HL-60 (cell line): ENCODE measurements at regions not wholly inside any gene's neighbourhood (a gene's known extent, or its start where the extent isn't known, plus 50 kb on each side); places are given as distances from the start of the nearest gene placed in this dataset.

ENCODE experiments used
- DNase-seq, 2 experiments: peaks; one replicate each; pipeline ENCODE4 v3.0.0-alpha.2; 2010 to 2020; ENCODE audit warnings: low read depth in 1 of 2, low spot score in 1 of 2
- H3K27ac ChIP-seq: fragments of 250-450 bp; sonication (Bioruptor Pico); replicated peaks from 2 replicates; pipeline ENCODE4 v1.5.1; 2020; ENCODE audit warnings: mild to moderate bottlenecking, moderate library complexity
- H3K27me3 ChIP-seq: fragments of 250-450 bp; sonication (Bioruptor Pico); 2 replicates; pipeline ENCODE4 v1.5.1; 2021; ENCODE audit warnings: mild to moderate bottlenecking, moderate library complexity; ENCODE audit not compliant: insufficient read depth, poor library complexity, severe bottlenecking
- H3K4me3 ChIP-seq: replicated peaks from 2 replicates; pipeline ENCODE4 v1.5.1; 2011; ENCODE audit warnings: mild to moderate bottlenecking, control low read depth, low read length; ENCODE audit not compliant: insufficient read depth
- GABPA ChIP-seq: IDR thresholded peaks from 2 replicates; pipeline ENCODE4 v1.6.1; 2012; ENCODE audit warnings: low read depth
- POLR2AphosphoS5 ChIP-seq: IDR thresholded peaks from 2 replicates; pipeline ENCODE4 v1.6.1; 2012; ENCODE audit warnings: low read depth
- SPI1 ChIP-seq: IDR thresholded peaks from 2 replicates; pipeline ENCODE4 v1.6.1; 2012; ENCODE audit warnings: low read depth, mild to moderate bottlenecking, borderline replicate concordance
- TF ChIP-seq, protein P1 (sequence below): IDR thresholded peaks from 2 replicates; pipeline ENCODE4 v1.6.1; 2012; ENCODE audit warnings: low read depth; ENCODE audit not compliant: insufficient replicate concordance
- TF ChIP-seq, protein P2 (sequence below): IDR thresholded peaks from one replicate; pipeline ENCODE4 v1.5.1; 2011; ENCODE audit warnings: low read length, control low read depth, inconsistent platforms; ENCODE audit not compliant: insufficient read depth

DNA sequence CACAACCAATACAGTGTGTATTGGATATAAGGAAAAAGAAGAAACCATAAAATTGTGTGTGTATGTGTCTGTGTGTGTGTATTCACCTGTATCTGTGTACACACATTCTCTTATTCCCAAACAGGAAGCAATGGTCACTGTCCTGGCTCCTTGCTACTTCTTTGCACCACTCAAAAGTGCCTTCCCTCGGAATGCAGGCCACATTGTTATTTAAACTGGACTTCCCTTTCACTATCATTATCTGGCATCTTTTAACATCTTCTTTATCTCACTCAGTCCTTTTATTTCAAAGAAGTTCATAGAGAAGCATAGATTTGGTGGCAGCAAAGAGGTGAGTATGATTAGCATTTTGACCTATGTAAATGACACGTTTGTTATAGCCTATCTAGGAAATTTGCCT, 803.7 kb downstream of the NCAM2 start:
- H3K4me3 ChIP-seq: no peak overlapping the region
- TF ChIP-seq, protein P1, sequence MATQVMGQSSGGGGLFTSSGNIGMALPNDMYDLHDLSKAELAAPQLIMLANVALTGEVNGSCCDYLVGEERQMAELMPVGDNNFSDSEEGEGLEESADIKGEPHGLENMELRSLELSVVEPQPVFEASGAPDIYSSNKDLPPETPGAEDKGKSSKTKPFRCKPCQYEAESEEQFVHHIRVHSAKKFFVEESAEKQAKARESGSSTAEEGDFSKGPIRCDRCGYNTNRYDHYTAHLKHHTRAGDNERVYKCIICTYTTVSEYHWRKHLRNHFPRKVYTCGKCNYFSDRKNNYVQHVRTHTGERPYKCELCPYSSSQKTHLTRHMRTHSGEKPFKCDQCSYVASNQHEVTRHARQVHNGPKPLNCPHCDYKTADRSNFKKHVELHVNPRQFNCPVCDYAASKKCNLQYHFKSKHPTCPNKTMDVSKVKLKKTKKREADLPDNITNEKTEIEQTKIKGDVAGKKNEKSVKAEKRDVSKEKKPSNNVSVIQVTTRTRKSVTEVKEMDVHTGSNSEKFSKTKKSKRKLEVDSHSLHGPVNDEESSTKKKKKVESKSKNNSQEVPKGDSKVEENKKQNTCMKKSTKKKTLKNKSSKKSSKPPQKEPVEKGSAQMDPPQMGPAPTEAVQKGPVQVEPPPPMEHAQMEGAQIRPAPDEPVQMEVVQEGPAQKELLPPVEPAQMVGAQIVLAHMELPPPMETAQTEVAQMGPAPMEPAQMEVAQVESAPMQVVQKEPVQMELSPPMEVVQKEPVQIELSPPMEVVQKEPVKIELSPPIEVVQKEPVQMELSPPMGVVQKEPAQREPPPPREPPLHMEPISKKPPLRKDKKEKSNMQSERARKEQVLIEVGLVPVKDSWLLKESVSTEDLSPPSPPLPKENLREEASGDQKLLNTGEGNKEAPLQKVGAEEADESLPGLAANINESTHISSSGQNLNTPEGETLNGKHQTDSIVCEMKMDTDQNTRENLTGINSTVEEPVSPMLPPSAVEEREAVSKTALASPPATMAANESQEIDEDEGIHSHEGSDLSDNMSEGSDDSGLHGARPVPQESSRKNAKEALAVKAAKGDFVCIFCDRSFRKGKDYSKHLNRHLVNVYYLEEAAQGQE: no peak
- TF ChIP-seq SPI1: no peak
- TF ChIP-seq POLR2AphosphoS5: no peak
- TF ChIP-seq, protein P2, sequence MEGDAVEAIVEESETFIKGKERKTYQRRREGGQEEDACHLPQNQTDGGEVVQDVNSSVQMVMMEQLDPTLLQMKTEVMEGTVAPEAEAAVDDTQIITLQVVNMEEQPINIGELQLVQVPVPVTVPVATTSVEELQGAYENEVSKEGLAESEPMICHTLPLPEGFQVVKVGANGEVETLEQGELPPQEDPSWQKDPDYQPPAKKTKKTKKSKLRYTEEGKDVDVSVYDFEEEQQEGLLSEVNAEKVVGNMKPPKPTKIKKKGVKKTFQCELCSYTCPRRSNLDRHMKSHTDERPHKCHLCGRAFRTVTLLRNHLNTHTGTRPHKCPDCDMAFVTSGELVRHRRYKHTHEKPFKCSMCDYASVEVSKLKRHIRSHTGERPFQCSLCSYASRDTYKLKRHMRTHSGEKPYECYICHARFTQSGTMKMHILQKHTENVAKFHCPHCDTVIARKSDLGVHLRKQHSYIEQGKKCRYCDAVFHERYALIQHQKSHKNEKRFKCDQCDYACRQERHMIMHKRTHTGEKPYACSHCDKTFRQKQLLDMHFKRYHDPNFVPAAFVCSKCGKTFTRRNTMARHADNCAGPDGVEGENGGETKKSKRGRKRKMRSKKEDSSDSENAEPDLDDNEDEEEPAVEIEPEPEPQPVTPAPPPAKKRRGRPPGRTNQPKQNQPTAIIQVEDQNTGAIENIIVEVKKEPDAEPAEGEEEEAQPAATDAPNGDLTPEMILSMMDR: no peak
- TF ChIP-seq GABPA: no peak
- no peak for DNase-seq
- no peak overlapping the region for H3K27ac ChIP-seq
- H3K27me3 ChIP-seq: no peaks in the 10 kb centered on the region

DNA sequence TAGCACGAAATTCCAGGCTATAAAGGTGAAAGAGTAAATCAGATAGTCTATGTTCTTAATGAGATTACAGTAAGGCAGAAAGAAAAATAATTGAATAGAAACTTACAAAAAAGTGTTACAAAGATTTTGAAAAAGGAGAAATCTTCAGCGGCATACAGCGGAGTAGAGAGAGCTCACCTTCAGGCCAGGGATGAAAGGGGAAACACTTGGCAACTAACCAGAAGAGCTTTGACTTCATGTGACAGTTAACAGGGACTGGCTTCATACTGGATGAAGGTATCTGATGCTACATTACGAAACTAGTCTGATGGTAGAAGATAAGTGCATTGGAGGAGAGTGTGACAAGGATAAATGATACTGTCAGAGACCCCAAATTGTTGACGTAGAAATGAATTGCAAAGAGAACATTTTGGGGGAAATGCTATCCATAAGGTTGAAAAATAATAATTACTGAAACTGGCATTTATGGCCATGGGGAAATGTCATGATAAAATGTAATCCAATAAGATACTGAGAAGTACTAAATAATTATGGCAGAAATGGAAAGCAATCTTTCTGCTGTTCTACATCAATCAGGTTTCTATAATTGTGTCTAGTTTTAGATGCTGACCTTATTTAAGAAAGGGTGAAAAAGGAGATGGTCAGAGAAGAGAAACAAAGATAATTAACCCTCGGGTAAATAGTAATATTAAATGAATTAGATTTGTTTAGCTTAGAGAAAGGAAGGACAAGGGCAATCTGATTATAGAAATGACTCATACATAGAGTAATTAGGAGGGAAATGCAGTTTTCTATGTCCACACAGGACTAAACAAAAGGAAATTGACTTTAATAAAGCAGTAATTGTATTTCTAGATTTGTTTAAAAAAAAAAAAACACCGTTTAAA, 808.7 kb downstream of the NCAM2 start:
- TF ChIP-seq, protein P2: no peak
- no peak for TF ChIP-seq SPI1
- TF ChIP-seq, protein P1: no peak
- TF ChIP-seq GABPA: no peak
- no peak for TF ChIP-seq POLR2AphosphoS5
- no peak for DNase-seq
- H3K4me3 ChIP-seq: no peak overlapping the region
- no peak overlapping the region for H3K27ac ChIP-seq
- H3K27me3 ChIP-seq: no peaks in the 10 kb centered on the region

DNA sequence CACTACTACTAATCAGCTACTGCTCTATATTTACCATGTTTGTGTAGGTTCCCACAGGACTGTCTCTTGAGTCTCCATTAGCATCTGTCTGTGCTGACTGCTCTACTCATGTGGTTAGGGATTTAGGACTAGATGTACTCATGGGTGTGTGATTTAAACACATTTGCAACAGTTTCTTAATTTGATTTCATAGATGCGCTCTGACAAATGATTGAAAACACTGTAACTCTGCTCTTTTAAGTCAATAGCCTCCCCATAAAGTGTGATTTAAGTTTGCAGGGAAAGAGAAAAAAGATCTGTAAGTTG, 809.3 kb downstream of the NCAM2 start:
- DNase-seq: no peak
- Histone ChIP-seq H3K27ac (no peak overlapping the region), H3K27me3 (no peaks in the 10 kb centered on the region), H3K4me3 (no peak overlapping the region)
- TF ChIP-seq GABPA (no peak), POLR2AphosphoS5 (no peak), SPI1 (no peak)
- TF ChIP-seq, protein P2: no peak
- TF ChIP-seq, protein P1: no peak
